Thyroid gland (tissue), 4 donors: ENCODE measurements at regions not wholly inside any gene's neighbourhood (a gene's known extent, or its start where the extent isn't known, plus 50 kb on each side); places are given as distances from the start of the nearest gene placed in this dataset.

ENCODE experiments used
- DNase-seq, 2 donors: peaks; one replicate each; pipeline ENCODE4 v3.0.0-alpha.2; 2019
- H3K27ac ChIP-seq, 3 donors: fragments of 200-600 bp; sonication (generic); 1 replicate in 2 of 3; 2 replicates in 1 of 3; pipeline ENCODE4 v1.5.1; 2016 to 2019; ENCODE audit warnings: mild to moderate bottlenecking in 1 of 3, moderate library complexity in 1 of 3
- H3K27me3 ChIP-seq: fragments of 200-600 bp; sonication (generic); one replicate; pipeline ENCODE4 v1.5.1; 2019
- H3K36me3 ChIP-seq, 2 donors: fragments of 200-600 bp; sonication (generic); one replicate each; pipeline ENCODE4 v1.5.1; 2016 to 2019
- H3K4me1 ChIP-seq, 2 donors: fragments of 200-600 bp; sonication (generic); one replicate each; pipeline ENCODE4 v1.5.1; 2017 to 2019
- H3K4me3 ChIP-seq, 3 donors: fragments of 200-600 bp; sonication (generic); replicated peaks in 1 of 3; 1 replicate in 2 of 3; 2 replicates in 1 of 3; pipeline ENCODE4 v1.5.1; 2016; ENCODE audit warnings: mild to moderate bottlenecking in 1 of 3
- H3K9me3 ChIP-seq: fragments of 200-600 bp; sonication (generic); one replicate; pipeline ENCODE4 v1.5.1; 2017
- POLR2A ChIP-seq, 2 donors: fragments of 450-650 bp; IDR thresholded peaks; one replicate each; pipeline ENCODE4 v1.6.1; 2017; ENCODE audit warnings: antibody characterized with exemption in 2 of 2, mild to moderate bottlenecking in 2 of 2, moderate library complexity in 1 of 2
- WGBS, 2 donors: methylation state at CpG; one replicate each; pipeline ENCODE4 v1.1.5; 2017; 5-methylcytosine and 5-hydroxymethylcytosine counted together
- intact Hi-C: fragments of 100-400 bp; cut with DNase I; formaldehyde crosslinking; loops from one replicate; pipeline ENCODE4 v1.15.1; 2023
- TF ChIP-seq, protein P1 (sequence below), 6 experiments: fragments of 200-600 bp in 3 of 6; fragments of 450-650 bp in 3 of 6; sonication (generic) in 3 of 6; IDR thresholded peaks; one replicate each; pipeline ENCODE4 v1.5.1; 2016 to 2019; ENCODE audit warnings: antibody characterized with exemption in 6 of 6, mild to moderate bottlenecking in 2 of 6, inconsistent platforms in 1 of 6, moderate library complexity in 1 of 6

DNA sequence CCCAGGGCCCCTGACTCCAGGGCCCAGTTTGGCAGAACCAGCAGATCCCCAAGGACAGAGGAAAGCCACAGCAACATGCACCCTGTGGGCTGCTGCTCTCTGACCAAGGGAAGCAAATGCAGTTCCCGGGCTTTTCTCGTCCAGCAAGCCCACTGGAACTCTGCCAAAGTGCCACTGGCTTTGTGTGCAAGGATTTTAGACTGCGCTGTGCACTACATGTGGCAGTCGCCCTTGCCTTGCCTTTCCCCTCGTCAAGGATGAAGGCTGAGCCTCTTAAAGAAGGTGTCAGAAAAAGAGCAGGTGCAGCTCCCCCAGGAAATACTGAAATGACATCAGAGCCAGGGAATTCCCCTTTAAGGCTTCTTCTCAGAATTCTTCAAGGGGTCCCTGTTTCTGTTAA, 199.2 kb downstream of the TFCP2L1 start:
- Histone ChIP-seq H3K4me3 (no peak overlapping the region), H3K27ac (no peak overlapping the region), H3K9me3 (no peaks in the 10 kb centered on the region), H3K36me3 (no peaks in the 10 kb centered on the region), H3K4me1 (no peaks in the 10 kb centered on the region), H3K27me3 (no peaks in the 10 kb centered on the region)
- TF ChIP-seq POLR2A (IDR thresholded peaks at IDR 0.05), result no peak
- TF ChIP-seq, protein P1, sequence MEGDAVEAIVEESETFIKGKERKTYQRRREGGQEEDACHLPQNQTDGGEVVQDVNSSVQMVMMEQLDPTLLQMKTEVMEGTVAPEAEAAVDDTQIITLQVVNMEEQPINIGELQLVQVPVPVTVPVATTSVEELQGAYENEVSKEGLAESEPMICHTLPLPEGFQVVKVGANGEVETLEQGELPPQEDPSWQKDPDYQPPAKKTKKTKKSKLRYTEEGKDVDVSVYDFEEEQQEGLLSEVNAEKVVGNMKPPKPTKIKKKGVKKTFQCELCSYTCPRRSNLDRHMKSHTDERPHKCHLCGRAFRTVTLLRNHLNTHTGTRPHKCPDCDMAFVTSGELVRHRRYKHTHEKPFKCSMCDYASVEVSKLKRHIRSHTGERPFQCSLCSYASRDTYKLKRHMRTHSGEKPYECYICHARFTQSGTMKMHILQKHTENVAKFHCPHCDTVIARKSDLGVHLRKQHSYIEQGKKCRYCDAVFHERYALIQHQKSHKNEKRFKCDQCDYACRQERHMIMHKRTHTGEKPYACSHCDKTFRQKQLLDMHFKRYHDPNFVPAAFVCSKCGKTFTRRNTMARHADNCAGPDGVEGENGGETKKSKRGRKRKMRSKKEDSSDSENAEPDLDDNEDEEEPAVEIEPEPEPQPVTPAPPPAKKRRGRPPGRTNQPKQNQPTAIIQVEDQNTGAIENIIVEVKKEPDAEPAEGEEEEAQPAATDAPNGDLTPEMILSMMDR (IDR thresholded peaks at IDR 0.05), result no peak
- DNase-seq, result peak; percentile 56 to 61
- intact Hi-C loops, result loop anchor here (10.0 kb wide), 1 partner anchor 619 kb away; no protein-coding TSS in a partner anchor
- WGBS, 2 donors, result 22 to 34% methylated on average over 5 of the region's 5 CpGs

DNA sequence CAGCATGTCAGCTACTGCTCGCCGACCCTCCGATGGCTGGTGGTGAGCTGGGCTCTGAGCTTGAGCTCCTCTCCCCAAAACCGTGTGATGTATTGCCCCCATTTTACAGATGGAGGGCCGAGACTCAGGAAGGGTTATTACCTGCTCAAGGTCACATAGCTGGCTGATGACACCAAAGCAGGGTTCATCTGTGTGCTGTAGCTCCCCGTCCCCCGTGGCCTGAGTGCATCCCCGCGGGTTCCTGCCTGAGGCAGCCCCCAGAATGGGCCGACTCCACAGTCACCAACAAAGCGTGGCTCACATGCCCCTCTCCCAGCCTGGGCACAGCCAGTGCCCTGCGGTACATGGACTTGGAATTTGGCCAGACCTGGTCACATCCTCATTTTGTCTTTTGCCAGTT, 198.6 kb downstream of the TFCP2L1 start:
- DNase-seq, result no peak
- no peak overlapping the region for H3K27ac ChIP-seq
- WGBS, 2 donors, result 83 to 93% methylated on average over 11 to 12 of the region's 12 CpGs
- no peaks in the 10 kb centered on the region for H3K27me3 ChIP-seq
- no peaks in the 10 kb centered on the region for H3K36me3 ChIP-seq
- TF ChIP-seq POLR2A (IDR thresholded peaks at IDR 0.05), result no peak
- TF ChIP-seq, protein P1 (IDR thresholded peaks at IDR 0.05), result no peak
- no peak overlapping the region for H3K4me3 ChIP-seq
- no peaks in the 10 kb centered on the region for H3K4me1 ChIP-seq
- intact Hi-C loops, result loop anchor here (10.0 kb wide), 1 partner anchor 618 kb away; no protein-coding TSS in a partner anchor
- no peaks in the 10 kb centered on the region for H3K9me3 ChIP-seq

DNA sequence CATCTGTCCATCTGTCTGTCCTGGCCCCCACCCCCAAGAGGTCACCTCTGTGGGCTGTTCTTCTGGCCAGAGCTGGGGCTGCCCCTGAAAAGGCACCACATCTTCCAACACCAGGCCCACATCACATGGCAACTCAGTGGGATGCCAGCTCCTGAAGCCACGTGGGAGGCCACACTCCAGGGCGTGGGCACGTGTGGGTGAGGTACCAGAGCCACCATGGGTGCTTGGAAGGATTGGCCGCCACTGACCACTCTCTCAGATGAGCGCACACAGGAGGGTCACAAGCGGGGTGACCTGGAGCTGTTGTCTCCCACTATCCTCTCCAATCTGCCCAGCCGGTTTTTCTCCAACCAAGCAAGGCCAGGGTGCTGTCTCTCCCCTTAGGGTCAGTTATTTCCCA, 197.9 kb downstream of the TFCP2L1 start:
- TF ChIP-seq POLR2A (IDR thresholded peaks at IDR 0.05), result no peak
- TF ChIP-seq, protein P1 (IDR thresholded peaks at IDR 0.05), result no peak
- Histone ChIP-seq H3K4me3 (no peak overlapping the region), H3K36me3 (no peaks in the 10 kb centered on the region), H3K27me3 (no peaks in the 10 kb centered on the region), H3K4me1 (no peaks in the 10 kb centered on the region), H3K27ac (no peak overlapping the region), H3K9me3 (no peaks in the 10 kb centered on the region)
- intact Hi-C loops, result loop anchor here (10.0 kb wide), 1 partner anchor 618 kb away; no protein-coding TSS in a partner anchor
- no peak for DNase-seq
- WGBS, 2 donors, result 94 to 100% methylated on average over 2 to 7 of the region's 7 CpGs

DNA sequence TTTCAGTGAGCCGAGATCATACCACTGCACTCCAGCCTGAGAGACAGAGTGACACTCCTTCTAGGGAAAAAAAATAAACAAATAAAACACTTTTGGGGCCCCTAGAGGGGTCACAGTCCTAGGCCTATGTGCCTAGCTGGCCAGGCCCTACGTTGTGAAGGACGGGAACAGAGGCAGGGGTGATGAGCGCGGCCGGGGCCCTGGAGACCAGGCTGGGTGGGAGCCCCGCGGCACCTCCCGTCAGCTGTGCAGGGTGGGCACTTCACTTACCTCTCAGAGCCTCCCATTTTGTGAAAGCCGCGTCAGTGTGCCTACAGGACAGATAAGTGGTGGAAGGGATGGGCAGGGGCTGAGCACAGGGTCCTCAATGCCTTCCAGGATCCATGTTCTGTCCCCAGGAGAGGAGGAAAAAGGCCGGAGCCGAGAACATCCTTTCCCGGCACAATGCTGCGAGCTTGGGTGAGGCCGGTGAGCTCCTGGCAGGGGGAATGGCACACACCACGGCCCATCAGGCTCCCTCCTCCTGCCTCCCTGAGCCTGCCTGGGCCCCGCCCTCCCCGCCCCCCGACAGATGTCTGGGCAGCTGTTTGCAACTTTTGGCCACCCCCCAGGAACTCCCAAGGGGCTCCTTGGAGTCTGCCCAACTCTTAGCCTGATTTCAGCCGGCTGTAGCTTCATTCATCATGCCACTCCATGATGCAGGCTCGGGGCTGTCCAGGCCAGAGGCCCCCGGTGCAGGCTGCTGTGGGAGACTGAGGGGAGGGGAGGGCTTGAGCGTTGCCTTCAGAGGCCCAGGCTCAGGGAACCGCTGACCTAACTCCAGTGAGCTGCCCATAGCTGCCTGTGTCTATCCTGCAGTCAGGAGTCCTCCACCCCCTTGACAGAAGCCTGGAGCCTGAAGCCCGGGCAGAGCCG, 196.5 kb downstream of the TFCP2L1 start:
- no peaks in the 10 kb centered on the region for H3K27me3 ChIP-seq
- no peak overlapping the region for H3K4me3 ChIP-seq
- no peaks in the 10 kb centered on the region for H3K9me3 ChIP-seq
- H3K36me3 ChIP-seq, result no peaks in the 10 kb centered on the region
- no peak overlapping the region for H3K27ac ChIP-seq
- no peak for DNase-seq
- intact Hi-C loops, result loop anchor here (10.0 kb wide), 1 partner anchor 616 kb away; no protein-coding TSS in a partner anchor
- WGBS, 2 donors, result 67 to 70% methylated on average over 17 to 22 of the region's 27 CpGs
- H3K4me1 ChIP-seq, result no peaks in the 10 kb centered on the region
- TF ChIP-seq, protein P1 (IDR thresholded peaks at IDR 0.05), result no peak

DNA sequence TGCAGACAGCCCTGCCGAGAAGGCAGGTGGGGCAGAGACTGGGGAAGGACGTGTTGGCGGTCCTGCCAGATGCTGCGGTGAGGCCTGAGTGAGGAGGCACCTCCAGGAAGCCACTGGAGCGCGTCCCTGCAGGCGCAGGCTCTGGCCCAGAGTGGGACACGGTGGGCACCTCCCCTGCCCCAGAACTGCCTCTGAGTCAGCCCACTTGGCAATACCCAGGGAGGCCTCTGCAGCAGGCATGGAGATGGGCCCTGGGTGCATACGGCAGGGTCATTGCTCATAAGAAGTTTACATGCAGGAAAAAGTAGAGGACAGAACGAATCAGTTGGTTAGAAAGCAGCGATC, 195.9 kb downstream of the TFCP2L1 start:
- H3K27me3 ChIP-seq, result no peaks in the 10 kb centered on the region
- no peak overlapping the region for H3K4me3 ChIP-seq
- H3K36me3 ChIP-seq, result no peaks in the 10 kb centered on the region
- H3K27ac ChIP-seq, result no peak overlapping the region
- no peak for TF ChIP-seq POLR2A (IDR thresholded peaks at IDR 0.05)
- TF ChIP-seq, protein P1 (IDR thresholded peaks at IDR 0.05), result no peak
- 55 to 66% methylated on average over 10 of the region's 11 CpGs for WGBS, 2 donors
- H3K4me1 ChIP-seq, result no peaks in the 10 kb centered on the region
- intact Hi-C loops, result loop anchor here (10.0 kb wide), 1 partner anchor 616 kb away; no protein-coding TSS in a partner anchor
- H3K9me3 ChIP-seq, result no peaks in the 10 kb centered on the region
- DNase-seq, result no peak
